Activated CD8-positive, alpha-beta memory T cell treated with anti-CD3 and anti-CD28 coated beads, Interleukin-2, amount 50 U/mL, for 24 hours (primary cell): ENCODE measurements at regions not wholly inside any gene's neighbourhood (a gene's known extent, or its start where the extent isn't known, plus 50 kb on each side); places are given as distances from the start of the nearest gene placed in this dataset.
"Not testable (repeated sequence)": the region's sequence is repeated elsewhere in the genome, so short reads cannot be mapped to it uniquely, and the experiment has no call there.

Experiments
- DNase-seq: peaks from one replicate; pipeline ENCODE4 v3.0.0-alpha.2; 2020; ENCODE audit errors: extremely low read depth

- DNase-seq: no peak
These were observed 129.3 kb downstream of the COPS8 start for GRCh38 chr2:237214963-237215362.

GRCh38 chr2:237217995-237218616 lies 132.4 kb downstream of the COPS8 start:
- no peak for DNase-seq

- no peak for DNase-seq
These were observed 133.1 kb downstream of the COPS8 start for GRCh38 chr2:237218756-237219155.

- DNase-seq: no peak
These were observed 134.1 kb downstream of the COPS8 start for GRCh38 chr2:237219826-237220225.

- DNase-seq: no peak
These were observed 135.8 kb downstream of the COPS8 start for GRCh38 chr2:237221443-237221842.

GRCh38 chr2:237222178-237222577 lies 136.5 kb downstream of the COPS8 start:
- no peak for DNase-seq

- no peak for DNase-seq
These were observed 136.9 kb downstream of the COPS8 start for GRCh38 chr2:237222601-237223041.

- no peak for DNase-seq
These were observed 137.6 kb downstream of the COPS8 start for GRCh38 chr2:237223201-237223861.

GRCh38 chr2:237227190-237227589 lies 141.5 kb downstream of the COPS8 start:
- no peak for DNase-seq

GRCh38 chr2:237227592-237228280 lies 142.0 kb downstream of the COPS8 start:
- DNase-seq: no peak

- no peak for DNase-seq
These were observed 142.6 kb downstream of the COPS8 start for GRCh38 chr2:237228281-237228625.

- no peak for DNase-seq
These were observed 144.2 kb downstream of the COPS8 start for GRCh38 chr2:237229905-237230304.

- DNase-seq: no peak
These were observed 144.7 kb downstream of the COPS8 start for GRCh38 chr2:237230355-237230754.

- DNase-seq: no peak
These were observed 145.9 kb downstream of the COPS8 start for GRCh38 chr2:237231593-237231992.

- DNase-seq: no peak
These were observed 146.5 kb downstream of the COPS8 start for GRCh38 chr2:237232166-237232565.

GRCh38 chr2:237234268-237234667 lies 148.6 kb downstream of the COPS8 start:
- no peak for DNase-seq

GRCh38 chr2:237235383-237236095 lies 149.8 kb downstream of the COPS8 start:
- DNase-seq: no peak

- no peak for DNase-seq
These were observed 150.5 kb downstream of the COPS8 start for GRCh38 chr2:237236188-237236587.

GRCh38 chr2:237238249-237238648 lies 152.6 kb downstream of the COPS8 start:
- no peak for DNase-seq

GRCh38 chr2:237240252-237240651 lies 154.6 kb downstream of the COPS8 start:
- DNase-seq: no peak

GRCh38 chr2:237240868-237241267 lies 155.2 kb downstream of the COPS8 start:
- DNase-seq: not testable (repeated sequence)

- DNase-seq: no peak
These were observed 156.4 kb downstream of the COPS8 start for GRCh38 chr2:237242091-237242536.
